Endothelial cell of umbilical vein (primary cell): ENCODE measurements at regions not wholly inside any gene's neighbourhood (a gene's known extent, or its start where the extent isn't known, plus 50 kb on each side); places are given as distances from the start of the nearest gene placed in this dataset.

Source experiments
- CTCF ChIP-seq, 2 donors: IDR thresholded peaks; 1 replicate in 1 of 2; 2 replicates in 1 of 2; pipeline ENCODE4 v1.5.1; 2011; ENCODE audit warnings: low read length in 2 of 2, mild to moderate bottlenecking in 2 of 2, moderate library complexity in 2 of 2, control low read depth in 1 of 2, inconsistent platforms in 1 of 2, low read depth in 1 of 2; ENCODE audit not compliant: insufficient read depth in 1 of 2; ENCODE audit errors: extremely low read depth in 1 of 2
- EZH2 ChIP-seq: IDR thresholded peaks from 2 replicates; pipeline ENCODE4 v1.6.1; 2012; ENCODE audit warnings: borderline replicate concordance, low read depth, mild to moderate bottlenecking, moderate library complexity, low read length, inconsistent platforms; ENCODE audit not compliant: severe bottlenecking

DNA sequence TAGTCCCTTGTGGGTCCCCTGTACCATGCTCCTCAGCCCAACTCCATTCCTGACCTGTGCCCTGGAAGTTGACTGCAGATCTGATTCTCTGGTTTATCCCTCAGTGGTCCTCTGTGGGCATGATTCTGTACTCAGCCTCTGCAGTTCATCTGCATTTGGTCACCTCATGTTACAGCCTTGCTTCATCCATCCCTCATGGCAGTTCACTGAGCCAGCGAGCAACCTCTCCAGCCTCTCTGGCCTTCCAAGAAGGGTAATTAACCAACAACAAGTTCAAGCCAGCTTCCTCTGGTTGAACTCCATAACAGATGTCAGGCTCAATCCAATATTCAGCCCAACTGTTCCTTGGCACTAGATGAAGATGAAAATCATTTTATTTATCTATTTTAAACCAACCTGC is 509.5 kb downstream of the NTRK3 start:
- TF ChIP-seq CTCF (IDR thresholded peaks at IDR 0.05; ENCODE audit: extremely low read depth in 1 of 2, insufficient read depth in 1 of 2, low read depth in 1 of 2, low read length in 2 of 2) (no peak), EZH2 (no peak)
